ENCODE measurements at regions not wholly inside any gene's neighbourhood (a gene's known extent, or its start where the extent isn't known, plus 50 kb on each side); places are given as distances from the start of the nearest gene placed in this dataset.

GRCh38 chrX:39311646-39312045 lies 510.4 kb downstream of the MID1IP1 start:
- no peaks in the 10 kb centered on the region for H3K9me3 ChIP-seq
- H3K27me3 ChIP-seq: peaks cover 0 to 8% (median 0%) of the 10 kb centered on the region in 4 donors
- DNase-seq (no peak), FAIRE-seq (no peak), ATAC-seq (no peak)
- no peak for TF ChIP-seq CTCF (IDR thresholded peaks at IDR 0.05)
- H3K36me3 ChIP-seq: no peaks in the 10 kb centered on the region
- no peak overlapping the region for H3K4me3 ChIP-seq
- WGBS, 2 donors: 54 to 58% methylated on average over 2 of the region's 2 CpGs
- no peaks in the 10 kb centered on the region for H3K4me1 ChIP-seq
- intact Hi-C loops (cut with DNase I): no loop called here
- no peak overlapping the region for H3K27ac ChIP-seq

DNA sequence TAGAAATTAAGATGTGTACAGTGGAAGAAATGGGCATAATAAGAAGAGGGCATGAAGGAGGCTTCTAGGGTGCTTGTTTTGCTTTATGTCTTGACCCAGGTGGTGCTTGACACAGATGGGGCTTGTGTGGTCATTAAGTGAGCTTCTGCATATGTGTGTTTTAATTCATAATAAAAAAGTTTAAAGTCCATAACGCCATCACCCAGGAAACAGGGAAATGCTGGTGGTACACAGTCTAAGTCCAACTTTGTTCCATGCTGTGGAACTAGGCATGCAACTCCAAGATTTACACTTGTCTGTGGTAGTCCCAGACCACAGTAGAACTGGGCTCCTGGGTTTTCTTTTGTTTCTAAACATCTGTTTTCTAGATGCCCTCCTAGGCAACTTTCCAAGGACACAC lies 511.9 kb downstream of the MID1IP1 start:
- 79 to 80% methylated on average over 1 of the region's 1 CpG for WGBS, 2 donors
- Histone ChIP-seq H3K27ac (no peak overlapping the region), H3K9me3 (no peaks in the 10 kb centered on the region), H3K27me3 (peaks cover 0 to 8% (median 0%) of the 10 kb centered on the region in 4 donors), H3K4me3 (no peak overlapping the region), H3K4me1 (no peaks in the 10 kb centered on the region), H3K36me3 (no peaks in the 10 kb centered on the region)
- intact Hi-C loops (cut with DNase I): no loop called here
- DNase-seq: no peak
- no peak for TF ChIP-seq CTCF (IDR thresholded peaks at IDR 0.05)
- FAIRE-seq: no peak
- ATAC-seq: no peak

GRCh38 chrX:39318506-39319343 lies 517.5 kb downstream of the MID1IP1 start:
- TF ChIP-seq CTCF (IDR thresholded peaks at IDR 0.05): no peak
- FAIRE-seq (peak; percentile 5), ATAC-seq (peak in 1 of 4 donors; percentile 32), DNase-seq (no peak)
- no peak overlapping the region for H3K4me3 ChIP-seq
- WGBS, 2 donors: 65 to 76% methylated on average over 6 of the region's 6 CpGs
- intact Hi-C loops (cut with DNase I): no loop called here
- H3K27ac ChIP-seq: no peak overlapping the region
- no peaks in the 10 kb centered on the region for H3K36me3 ChIP-seq
- H3K9me3 ChIP-seq: no peaks in the 10 kb centered on the region
- H3K27me3 ChIP-seq: peaks cover 0 to 24% (median 0%) of the 10 kb centered on the region in 4 donors
- H3K4me1 ChIP-seq: no peaks in the 10 kb centered on the region

DNA sequence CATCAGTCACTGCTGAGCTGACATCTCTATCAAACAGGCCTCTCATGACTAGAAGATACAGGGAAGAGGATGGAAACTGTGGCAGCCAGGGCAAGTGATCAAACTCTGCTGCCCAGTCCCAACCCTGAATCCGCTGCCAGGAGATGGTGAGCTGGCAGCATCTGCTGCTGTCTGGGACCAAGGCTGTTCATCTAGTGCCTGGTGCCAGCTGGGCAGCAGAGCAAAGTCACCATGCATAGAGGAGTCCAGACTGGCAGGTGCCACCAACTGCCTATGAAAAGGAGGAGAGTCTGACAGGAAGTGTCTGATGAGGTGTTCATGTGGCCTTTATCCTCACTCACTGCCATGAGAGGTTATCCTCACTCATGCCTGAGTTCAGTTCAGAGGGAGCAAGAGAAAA lies 518.9 kb downstream of the MID1IP1 start:
- DNase-seq: no peak
- no peak overlapping the region for H3K4me3 ChIP-seq
- 82 to 84% methylated on average over 1 of the region's 1 CpG for WGBS, 2 donors
- intact Hi-C loops (cut with DNase I): no loop called here
- no peak for FAIRE-seq
- TF ChIP-seq CTCF (IDR thresholded peaks at IDR 0.05): no peak
- H3K4me1 ChIP-seq: no peaks in the 10 kb centered on the region
- H3K36me3 ChIP-seq: no peaks in the 10 kb centered on the region
- no peak for ATAC-seq
- no peak overlapping the region for H3K27ac ChIP-seq
- H3K27me3 ChIP-seq: peaks cover 0 to 32% (median 0%) of the 10 kb centered on the region in 4 donors
- no peaks in the 10 kb centered on the region for H3K9me3 ChIP-seq

- Histone ChIP-seq H3K4me3 (no peak overlapping the region), H3K36me3 (no peaks in the 10 kb centered on the region), H3K27ac (no peak overlapping the region), H3K4me1 (no peaks in the 10 kb centered on the region), H3K27me3 (peaks cover 0 to 24% (median 0%) of the 10 kb centered on the region in 4 donors), H3K9me3 (no peaks in the 10 kb centered on the region)
- WGBS, 2 donors: 67 to 82% methylated on average over 5 of the region's 5 CpGs
- FAIRE-seq (no peak), ATAC-seq (no peak), DNase-seq (no peak)
- intact Hi-C loops (cut with DNase I): no loop called here
- TF ChIP-seq CTCF (IDR thresholded peaks at IDR 0.05): no peak
Observed at GRCh38 chrX:39322496-39322895, 521.2 kb downstream of the MID1IP1 start.
